Erythroblast (primary cell): ENCODE measurements at regions not wholly inside any gene's neighbourhood (a gene's known extent, or its start where the extent isn't known, plus 50 kb on each side); places are given as distances from the start of the nearest gene placed in this dataset.

Source experiments
- GATA1 ChIP-seq: IDR thresholded peaks from 2 replicates; pipeline ENCODE4 v1.6.1; 2011; ENCODE audit warnings: low read depth, mild to moderate bottlenecking, control low read depth, low read length, moderate library complexity
- POLR2A ChIP-seq: IDR thresholded peaks from 2 replicates; pipeline ENCODE4 v1.6.1; 2011; ENCODE audit warnings: mild to moderate bottlenecking, low read length

DNA sequence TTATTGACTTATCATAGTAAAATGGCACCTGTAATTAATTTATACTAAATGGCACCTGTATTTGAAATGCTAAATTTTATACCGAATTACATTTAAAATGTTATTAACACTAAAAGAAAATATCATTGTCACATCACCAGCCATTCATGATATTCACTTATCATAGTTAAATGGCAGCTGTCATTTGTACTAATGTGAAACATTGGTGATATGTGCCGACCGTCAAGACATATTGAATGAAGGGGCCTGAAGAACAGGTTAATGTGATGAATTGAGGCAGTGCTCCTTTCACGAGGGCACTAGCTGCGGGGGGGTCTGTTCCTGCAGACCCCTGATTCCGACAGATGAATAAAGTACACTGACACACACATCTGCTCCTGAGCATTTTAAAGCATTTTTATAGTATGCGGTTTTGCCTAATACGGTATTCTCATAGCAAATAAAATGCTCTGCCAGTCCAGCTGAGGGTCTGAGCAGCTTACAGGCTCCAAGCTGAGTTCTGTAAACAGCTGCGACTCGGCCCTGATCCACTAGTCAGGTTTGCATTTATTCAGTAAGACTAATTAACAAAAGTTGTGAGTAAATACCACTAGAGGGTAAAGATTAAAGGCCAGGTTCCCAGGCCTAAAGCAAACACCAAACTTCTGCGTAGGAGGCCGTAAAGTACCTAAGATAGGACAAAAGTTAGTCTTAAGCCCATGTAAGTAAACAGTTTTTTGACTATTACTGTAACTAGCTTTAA, 593.4 kb upstream of the NETO1 start:
- TF ChIP-seq POLR2A: no peak
- no peak for TF ChIP-seq GATA1
